Stimulated activated naive CD8-positive, alpha-beta T cell treated with anti-CD3 and anti-CD28 coated beads, Interleukin-15, Interleukin-2, amounts not matched to agents 100 ng/mL and 50 ng/mL, for 24 hours (primary cell): ENCODE measurements at regions not wholly inside any gene's neighbourhood (a gene's known extent, or its start where the extent isn't known, plus 50 kb on each side); places are given as distances from the start of the nearest gene placed in this dataset.
"Not testable (repeated sequence)": the region's sequence is repeated elsewhere in the genome, so short reads cannot be mapped to it uniquely, and the experiment has no call there.

ENCODE experiments used
- H3K27ac Mint-ChIP-seq: one replicate; pipeline ENCODE4 v1.8.0; 2021; ENCODE audit warnings: mild to moderate bottlenecking, mixed read lengths
- H3K27me3 Mint-ChIP-seq: one replicate; pipeline ENCODE4 v1.8.0; 2021; ENCODE audit warnings: mixed read lengths
- H3K36me3 Mint-ChIP-seq: one replicate; pipeline ENCODE4 v1.8.0; 2021; ENCODE audit warnings: low read depth, mixed read lengths
- H3K4me1 Mint-ChIP-seq: one replicate; pipeline ENCODE4 v1.8.0; 2021; ENCODE audit warnings: low read depth, mixed read lengths
- H3K4me3 Mint-ChIP-seq: one replicate; pipeline ENCODE4 v1.8.0; 2021; ENCODE audit warnings: mild to moderate bottlenecking, mixed read lengths
- H3K9me3 Mint-ChIP-seq: one replicate; pipeline ENCODE4 v1.8.0; 2021; ENCODE audit warnings: mixed read lengths

- no peak overlapping the region for H3K4me3 Mint-ChIP-seq
- H3K9me3 Mint-ChIP-seq = no peaks in the 10 kb centered on the region
- no peaks in the 10 kb centered on the region for H3K27me3 Mint-ChIP-seq
- no peak overlapping the region for H3K27ac Mint-ChIP-seq
- H3K4me1 Mint-ChIP-seq = peaks cover 5% of the 10 kb centered on the region
- H3K36me3 Mint-ChIP-seq = no peaks in the 10 kb centered on the region
Measured at GRCh38 chr2:215831296-215831913, 181.9 kb downstream of the MREG start.

GRCh38 chr2:215830304-215830703, 183.0 kb downstream of the MREG start:
- Mint-ChIP-seq H3K36me3 (no peaks in the 10 kb centered on the region), H3K9me3 (no peaks in the 10 kb centered on the region), H3K4me3 (no peak overlapping the region), H3K4me1 (peaks cover 5% of the 10 kb centered on the region), H3K27me3 (no peaks in the 10 kb centered on the region), H3K27ac (no peak overlapping the region)

GRCh38 chr2:215829261-215829660, 184.1 kb downstream of the MREG start:
- Mint-ChIP-seq H3K27me3 (no peaks in the 10 kb centered on the region), H3K4me1 (peaks cover 5% of the 10 kb centered on the region), H3K4me3 (no peak overlapping the region), H3K36me3 (no peaks in the 10 kb centered on the region), H3K9me3 (no peaks in the 10 kb centered on the region), H3K27ac (no peak overlapping the region)

- Mint-ChIP-seq H3K4me1 (peaks cover 5% of the 10 kb centered on the region), H3K9me3 (no peaks in the 10 kb centered on the region), H3K27ac (no peak overlapping the region), H3K36me3 (no peaks in the 10 kb centered on the region), H3K4me3 (no peak overlapping the region), H3K27me3 (no peaks in the 10 kb centered on the region)
Measured at GRCh38 chr2:215828528-215829184, 184.7 kb downstream of the MREG start.

- no peaks in the 10 kb centered on the region for H3K9me3 Mint-ChIP-seq
- no peaks in the 10 kb centered on the region for H3K36me3 Mint-ChIP-seq
- H3K27me3 Mint-ChIP-seq = peaks cover 4% of the 10 kb centered on the region
- H3K27ac Mint-ChIP-seq = no peak overlapping the region
- H3K4me3 Mint-ChIP-seq = no peak overlapping the region
- peaks cover 5% of the 10 kb centered on the region for H3K4me1 Mint-ChIP-seq
Measured at GRCh38 chr2:215826838-215827441, 186.4 kb downstream of the MREG start.

GRCh38 chr2:215826376-215826775, 187.0 kb downstream of the MREG start:
- Mint-ChIP-seq H3K4me1 (peaks cover 5% of the 10 kb centered on the region), H3K27me3 (peaks cover 9% of the 10 kb centered on the region), H3K4me3 (no peak overlapping the region), H3K36me3 (no peaks in the 10 kb centered on the region), H3K27ac (no peak overlapping the region), H3K9me3 (no peaks in the 10 kb centered on the region)

GRCh38 chr2:215825707-215826106, 187.6 kb downstream of the MREG start:
- no peak overlapping the region for H3K4me3 Mint-ChIP-seq
- peaks cover 5% of the 10 kb centered on the region for H3K4me1 Mint-ChIP-seq
- peaks cover 16% of the 10 kb centered on the region for H3K27me3 Mint-ChIP-seq
- H3K9me3 Mint-ChIP-seq = peaks cover 2% of the 10 kb centered on the region
- no peak overlapping the region for H3K27ac Mint-ChIP-seq
- H3K36me3 Mint-ChIP-seq = peaks cover 1% of the 10 kb centered on the region

- H3K36me3 Mint-ChIP-seq, H3K27ac Mint-ChIP-seq, H3K4me3 Mint-ChIP-seq, H3K9me3 Mint-ChIP-seq, H3K4me1 Mint-ChIP-seq: not testable (repeated sequence)
- peaks cover 24% of the 10 kb centered on the region for H3K27me3 Mint-ChIP-seq
Measured at GRCh38 chr2:215821298-215821697, 192.1 kb downstream of the MREG start.

- not testable (repeated sequence) for H3K4me3 Mint-ChIP-seq, H3K4me1 Mint-ChIP-seq, H3K27ac Mint-ChIP-seq, H3K9me3 Mint-ChIP-seq, H3K36me3 Mint-ChIP-seq
- H3K27me3 Mint-ChIP-seq = peaks cover 24% of the 10 kb centered on the region
Measured at GRCh38 chr2:215819713-215820112, 193.6 kb downstream of the MREG start.

GRCh38 chr2:215817046-215817445, 196.3 kb downstream of the MREG start:
- peaks cover 4% of the 10 kb centered on the region for H3K36me3 Mint-ChIP-seq
- H3K4me1 Mint-ChIP-seq = peaks cover 3% of the 10 kb centered on the region
- H3K4me3 Mint-ChIP-seq = no peak overlapping the region
- H3K27ac Mint-ChIP-seq = no peak overlapping the region
- peaks cover 21% of the 10 kb centered on the region for H3K27me3 Mint-ChIP-seq
- peaks cover 6% of the 10 kb centered on the region for H3K9me3 Mint-ChIP-seq

- Mint-ChIP-seq H3K4me3 (no peak overlapping the region), H3K9me3 (peaks cover 6% of the 10 kb centered on the region), H3K27ac (no peak overlapping the region), H3K4me1 (peaks cover 9% of the 10 kb centered on the region), H3K27me3 (peaks cover 16% of the 10 kb centered on the region), H3K36me3 (peaks cover 4% of the 10 kb centered on the region)
Measured at GRCh38 chr2:215816424-215816823, 196.9 kb downstream of the MREG start.

GRCh38 chr2:215815960-215816359, 197.4 kb downstream of the MREG start:
- Mint-ChIP-seq H3K27me3 (peaks cover 11% of the 10 kb centered on the region), H3K9me3 (peaks cover 6% of the 10 kb centered on the region)

GRCh38 chr2:215812966-215813365, 200.4 kb downstream of the MREG start:
- Mint-ChIP-seq H3K36me3 (no peaks in the 10 kb centered on the region), H3K4me1 (peaks cover 18% of the 10 kb centered on the region), H3K4me3 (no peak overlapping the region), H3K27ac (no peak overlapping the region), H3K27me3 (peaks cover 3% of the 10 kb centered on the region), H3K9me3 (no peaks in the 10 kb centered on the region)

More at GRCh38 chr2:215815960-215816359, 197.4 kb downstream of the MREG start:
- Mint-ChIP-seq H3K27ac (no peak overlapping the region), H3K36me3 (peaks cover 4% of the 10 kb centered on the region), H3K4me3 (no peak overlapping the region), H3K4me1 (peaks cover 14% of the 10 kb centered on the region)

GRCh38 chr2:215811409-215812345, 201.7 kb downstream of the MREG start:
- H3K36me3 Mint-ChIP-seq = no peaks in the 10 kb centered on the region
- H3K4me1 Mint-ChIP-seq = peaks cover 18% of the 10 kb centered on the region
- H3K27ac Mint-ChIP-seq = no peak overlapping the region
- no peak overlapping the region for H3K4me3 Mint-ChIP-seq
- H3K9me3 Mint-ChIP-seq = no peaks in the 10 kb centered on the region
- no peaks in the 10 kb centered on the region for H3K27me3 Mint-ChIP-seq

GRCh38 chr2:215811003-215811402, 202.3 kb downstream of the MREG start:
- Mint-ChIP-seq H3K4me1 (peaks cover 18% of the 10 kb centered on the region), H3K9me3 (no peaks in the 10 kb centered on the region), H3K27me3 (no peaks in the 10 kb centered on the region), H3K4me3 (no peak overlapping the region), H3K36me3 (no peaks in the 10 kb centered on the region), H3K27ac (no peak overlapping the region)
